ENCODE measurements at regions not wholly inside any gene's neighbourhood (a gene's known extent, or its start where the extent isn't known, plus 50 kb on each side); places are given as distances from the start of the nearest gene placed in this dataset.

DNA sequence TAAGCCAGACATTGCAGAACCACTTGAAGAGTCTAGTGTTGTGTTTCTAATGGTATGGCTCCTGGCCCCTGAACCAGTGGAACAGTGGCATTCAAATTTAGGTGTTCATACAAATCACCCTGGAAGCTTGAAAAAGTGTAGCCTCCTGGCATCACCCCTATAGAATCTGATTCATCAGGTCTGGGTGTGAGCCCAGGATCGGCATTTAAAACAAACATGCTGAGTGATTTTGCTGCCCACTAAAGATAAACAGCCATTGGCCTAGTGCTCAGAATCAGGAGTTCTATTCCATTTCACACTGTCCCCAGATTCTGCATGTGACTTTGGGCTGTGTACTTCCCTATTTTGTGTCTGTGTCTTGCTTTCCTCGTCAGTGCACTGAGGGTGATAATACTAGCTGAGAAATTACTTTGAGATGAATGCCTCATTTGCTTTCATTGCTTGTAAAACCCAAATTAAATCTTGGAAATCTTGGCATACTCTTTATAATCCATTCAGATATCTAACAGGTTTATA is 241.5 kb upstream of the CLINT1 start:
- TF ChIP-seq POLR2A (IDR thresholded peaks at IDR 0.05) (no peak), CTCF (IDR thresholded peaks at IDR 0.05) (no peak), EP300 (IDR thresholded peaks at IDR 0.05) (no peak), POLR2AphosphoS5 (IDR thresholded peaks at IDR 0.05) (no peak)
